NB4 (cell line): ENCODE measurements at regions not wholly inside any gene's neighbourhood (a gene's known extent, or its start where the extent isn't known, plus 50 kb on each side); places are given as distances from the start of the nearest gene placed in this dataset.

Experiments used
- DNase-seq: peaks from one replicate; pipeline ENCODE4 v3.0.0; 2010; ENCODE audit warnings: low read depth
- H3K4me3 ChIP-seq: one replicate; pipeline ENCODE4 v1.5.1; 2011; ENCODE audit warnings: mild to moderate bottlenecking, low read depth, low read length, moderate library complexity
- MAX ChIP-seq: IDR thresholded peaks from 2 replicates; pipeline ENCODE4 v1.6.1; 2011; ENCODE audit warnings: low read depth, low read length
- MYC ChIP-seq: IDR thresholded peaks from 2 replicates; pipeline ENCODE4 v1.6.1; 2011; ENCODE audit warnings: low read depth, low read length
- POLR2A ChIP-seq: IDR thresholded peaks from 2 replicates; pipeline ENCODE4 v1.6.1; 2011; ENCODE audit warnings: mild to moderate bottlenecking; ENCODE audit not compliant: insufficient read length; ENCODE audit errors: extremely low read depth
- TF ChIP-seq, protein P1 (sequence below): IDR thresholded peaks from one replicate; pipeline ENCODE4 v1.5.1; 2012; ENCODE audit warnings: low read depth, low read length

GRCh38 chr14:53855127-53855526 lies 101.5 kb downstream of the BMP4 start:
- DNase-seq, result no peak
- no peak overlapping the region for H3K4me3 ChIP-seq
- TF ChIP-seq, protein P1, sequence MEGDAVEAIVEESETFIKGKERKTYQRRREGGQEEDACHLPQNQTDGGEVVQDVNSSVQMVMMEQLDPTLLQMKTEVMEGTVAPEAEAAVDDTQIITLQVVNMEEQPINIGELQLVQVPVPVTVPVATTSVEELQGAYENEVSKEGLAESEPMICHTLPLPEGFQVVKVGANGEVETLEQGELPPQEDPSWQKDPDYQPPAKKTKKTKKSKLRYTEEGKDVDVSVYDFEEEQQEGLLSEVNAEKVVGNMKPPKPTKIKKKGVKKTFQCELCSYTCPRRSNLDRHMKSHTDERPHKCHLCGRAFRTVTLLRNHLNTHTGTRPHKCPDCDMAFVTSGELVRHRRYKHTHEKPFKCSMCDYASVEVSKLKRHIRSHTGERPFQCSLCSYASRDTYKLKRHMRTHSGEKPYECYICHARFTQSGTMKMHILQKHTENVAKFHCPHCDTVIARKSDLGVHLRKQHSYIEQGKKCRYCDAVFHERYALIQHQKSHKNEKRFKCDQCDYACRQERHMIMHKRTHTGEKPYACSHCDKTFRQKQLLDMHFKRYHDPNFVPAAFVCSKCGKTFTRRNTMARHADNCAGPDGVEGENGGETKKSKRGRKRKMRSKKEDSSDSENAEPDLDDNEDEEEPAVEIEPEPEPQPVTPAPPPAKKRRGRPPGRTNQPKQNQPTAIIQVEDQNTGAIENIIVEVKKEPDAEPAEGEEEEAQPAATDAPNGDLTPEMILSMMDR, result no peak
- TF ChIP-seq POLR2A, result no peak
- TF ChIP-seq MAX, result no peak
- TF ChIP-seq MYC, result no peak

GRCh38 chr14:53851394-53852090 lies 105.1 kb downstream of the BMP4 start:
- DNase-seq, result no peak
- no peak overlapping the region for H3K4me3 ChIP-seq
- TF ChIP-seq MYC, result no peak
- TF ChIP-seq, protein P1, result no peak
- TF ChIP-seq MAX, result no peak
- no peak for TF ChIP-seq POLR2A

- H3K4me3 ChIP-seq, result no peak overlapping the region
- DNase-seq, result no peak
- TF ChIP-seq POLR2A (no peak), MAX (no peak), MYC (no peak)
- TF ChIP-seq, protein P1, result no peak
Measured at GRCh38 chr14:53850714-53851296, 105.8 kb downstream of the BMP4 start.

GRCh38 chr14:53849549-53849948 lies 107.1 kb downstream of the BMP4 start:
- DNase-seq, result no peak
- TF ChIP-seq, protein P1, result no peak
- TF ChIP-seq MAX (no peak), POLR2A (no peak), MYC (no peak)
- H3K4me3 ChIP-seq, result no peak overlapping the region

GRCh38 chr14:53848854-53849253 lies 107.8 kb downstream of the BMP4 start:
- TF ChIP-seq POLR2A (no peak), MYC (no peak), MAX (no peak)
- TF ChIP-seq, protein P1, result no peak
- no peak overlapping the region for H3K4me3 ChIP-seq
- DNase-seq, result no peak
